CD4-positive, CD25-positive, alpha-beta regulatory T cell (primary cell): ENCODE measurements at regions not wholly inside any gene's neighbourhood (a gene's known extent, or its start where the extent isn't known, plus 50 kb on each side); places are given as distances from the start of the nearest gene placed in this dataset.

Experiments used
- ATAC-seq, 2 donors: fragments of 150-1000 bp; cut with Tn5 transposase; one replicate each; pipeline ENCODE4 v1.10.0; 2021; ENCODE audit warnings: low read depth in 2 of 2, moderate number of reproducible peaks in 2 of 2, moderate library complexity in 1 of 2
- DNase-seq, 3 donors: peaks; one replicate each; pipeline versions ENCODE4 v3.0.0 to v3.0.0-alpha.2; 2012 to 2022; ENCODE audit warnings: mixed read lengths in 1 of 3
- H3K27ac ChIP-seq: one replicate; pipeline ENCODE4 v1.7.0; 2013; ENCODE audit warnings: mild to moderate bottlenecking, low read length; ENCODE audit not compliant: insufficient read depth, poor library complexity, severe bottlenecking
- H3K27me3 ChIP-seq: one replicate; pipeline ENCODE4 v1.7.0; 2013; ENCODE audit warnings: low read length; ENCODE audit not compliant: control insufficient read depth, insufficient read depth
- H3K36me3 ChIP-seq: one replicate; pipeline ENCODE4 v1.7.0; 2013; ENCODE audit warnings: mild to moderate bottlenecking, low read length, moderate library complexity; ENCODE audit not compliant: control insufficient read depth, insufficient read depth
- H3K4me1 ChIP-seq: 2 replicates; pipeline ENCODE4 v1.7.0; 2013; ENCODE audit warnings: mild to moderate bottlenecking, low read length; ENCODE audit not compliant: insufficient read depth, control insufficient read depth, poor library complexity, severe bottlenecking
- H3K4me3 ChIP-seq: one replicate; pipeline ENCODE4 v1.7.0; 2013; ENCODE audit warnings: low read depth, mild to moderate bottlenecking, low read length, moderate library complexity
- H3K9me3 ChIP-seq, 2 experiments: 1 replicate in 1 of 2; 2 replicates in 1 of 2; pipeline ENCODE4 v1.7.0; 2013; ENCODE audit warnings: low read length in 2 of 2, mild to moderate bottlenecking in 1 of 2, moderate library complexity in 1 of 2; ENCODE audit not compliant: control insufficient read depth in 2 of 2
- H3K27ac Mint-ChIP-seq, 3 donors: one replicate each; pipeline ENCODE4 v1.8.0; 2020 to 2022; ENCODE audit warnings: mild to moderate bottlenecking in 3 of 3, mixed read lengths in 3 of 3, moderate library complexity in 2 of 3
- H3K27me3 Mint-ChIP-seq: one replicate; pipeline ENCODE4 v1.8.0; 2022; ENCODE audit warnings: mild to moderate bottlenecking, mixed read lengths
- H3K36me3 Mint-ChIP-seq: one replicate; pipeline ENCODE4 v1.8.0; 2020; ENCODE audit warnings: mixed read lengths
- H3K4me1 Mint-ChIP-seq, 4 donors: one replicate each; pipeline ENCODE4 v1.8.0; 2020 to 2022; ENCODE audit warnings: mixed read lengths in 4 of 4, mild to moderate bottlenecking in 1 of 4
- H3K4me3 Mint-ChIP-seq, 4 donors: one replicate each; pipeline ENCODE4 v1.8.0; 2020 to 2022; ENCODE audit warnings: mild to moderate bottlenecking in 4 of 4, mixed read lengths in 4 of 4, moderate library complexity in 3 of 4
- H3K9me3 Mint-ChIP-seq, 7 donors: one replicate each; pipeline ENCODE4 v1.8.0; 2020 to 2022; ENCODE audit warnings: mixed read lengths in 7 of 7, mild to moderate bottlenecking in 3 of 7, moderate library complexity in 2 of 7

DNA sequence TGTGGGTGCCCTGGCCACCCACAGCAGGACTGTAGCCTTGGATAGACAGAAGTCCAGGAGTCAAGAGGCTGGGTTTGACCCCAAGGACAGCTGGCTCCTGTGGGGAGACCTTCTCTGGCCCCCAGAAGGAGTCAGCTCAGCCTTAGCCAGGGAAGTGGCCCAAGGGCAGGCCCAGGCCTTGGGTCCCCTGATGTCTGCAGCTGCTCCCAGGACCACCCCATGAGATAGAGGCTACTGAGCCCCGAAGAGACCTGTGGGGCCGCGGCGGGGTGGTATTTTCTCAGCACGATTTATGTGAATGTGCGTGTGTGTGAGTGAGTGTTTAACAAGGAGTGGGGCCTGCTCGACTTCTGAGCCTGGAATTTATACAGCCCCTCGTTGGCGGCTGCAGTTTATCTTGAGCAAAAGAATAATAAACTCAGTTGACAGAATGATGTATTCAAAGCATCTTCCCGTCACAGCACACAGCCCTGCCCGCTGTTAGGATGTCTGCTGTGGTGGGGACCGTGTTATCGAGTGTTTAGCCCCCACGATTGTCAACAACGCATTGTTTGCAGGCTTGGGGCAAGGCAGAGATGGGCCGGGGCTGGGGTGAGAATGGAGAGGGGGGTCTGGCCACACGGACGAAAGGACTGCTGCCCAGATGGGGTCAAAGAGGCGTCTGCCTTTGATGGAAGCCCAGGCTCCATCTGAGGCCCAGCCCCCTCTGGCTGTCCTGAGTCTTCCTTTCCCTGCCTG lies 163.3 kb downstream of the VEGFA start:
- Mint-ChIP-seq H3K9me3 (no peaks in the 10 kb centered on the region), H3K4me3 (no peak overlapping the region), H3K4me1 (peaks cover 0 to 4% (median 1%) of the 10 kb centered on the region in 4 donors), H3K36me3 (no peaks in the 10 kb centered on the region), H3K27ac (no peak overlapping the region), H3K27me3 (peaks cover 4% of the 10 kb centered on the region)
- Histone ChIP-seq H3K4me3 (no peak overlapping the region), H3K36me3 (no peaks in the 10 kb centered on the region), H3K27ac (no peak overlapping the region), H3K4me1 (no peaks in the 10 kb centered on the region), H3K27me3 (no peaks in the 10 kb centered on the region), H3K9me3 (no peaks in the 10 kb centered on the region)
- DNase-seq (no peak), ATAC-seq (no peak)

- no peaks in the 10 kb centered on the region for H3K4me1 ChIP-seq
- no peaks in the 10 kb centered on the region for H3K9me3 ChIP-seq
- H3K36me3 ChIP-seq = no peaks in the 10 kb centered on the region
- H3K4me3 ChIP-seq = no peak overlapping the region
- no peak for ATAC-seq
- Mint-ChIP-seq H3K36me3 (no peaks in the 10 kb centered on the region), H3K27me3 (no peaks in the 10 kb centered on the region), H3K4me3 (no peak overlapping the region), H3K4me1 (peaks cover 0 to 12% (median 5%) of the 10 kb centered on the region in 4 donors), H3K9me3 (no peaks in the 10 kb centered on the region), H3K27ac (peak overlapping the region in 1 of 3 donors; percentile 43)
- no peaks in the 10 kb centered on the region for H3K27me3 ChIP-seq
- DNase-seq = no peak
- no peak overlapping the region for H3K27ac ChIP-seq
These were observed 162.5 kb downstream of the VEGFA start for GRCh38 chr6:43932259-43933147.

GRCh38 chr6:43931201-43931600 lies 161.2 kb downstream of the VEGFA start:
- Mint-ChIP-seq H3K36me3 (no peaks in the 10 kb centered on the region), H3K9me3 (no peaks in the 10 kb centered on the region), H3K4me3 (no peak overlapping the region), H3K27me3 (no peaks in the 10 kb centered on the region), H3K27ac (no peak overlapping the region), H3K4me1 (peaks cover 0 to 17% (median 7%) of the 10 kb centered on the region in 4 donors)
- Histone ChIP-seq H3K36me3 (no peaks in the 10 kb centered on the region), H3K4me3 (no peak overlapping the region), H3K9me3 (no peaks in the 10 kb centered on the region), H3K27ac (no peak overlapping the region), H3K4me1 (no peaks in the 10 kb centered on the region), H3K27me3 (no peaks in the 10 kb centered on the region)
- ATAC-seq (no peak), DNase-seq (no peak)

DNA sequence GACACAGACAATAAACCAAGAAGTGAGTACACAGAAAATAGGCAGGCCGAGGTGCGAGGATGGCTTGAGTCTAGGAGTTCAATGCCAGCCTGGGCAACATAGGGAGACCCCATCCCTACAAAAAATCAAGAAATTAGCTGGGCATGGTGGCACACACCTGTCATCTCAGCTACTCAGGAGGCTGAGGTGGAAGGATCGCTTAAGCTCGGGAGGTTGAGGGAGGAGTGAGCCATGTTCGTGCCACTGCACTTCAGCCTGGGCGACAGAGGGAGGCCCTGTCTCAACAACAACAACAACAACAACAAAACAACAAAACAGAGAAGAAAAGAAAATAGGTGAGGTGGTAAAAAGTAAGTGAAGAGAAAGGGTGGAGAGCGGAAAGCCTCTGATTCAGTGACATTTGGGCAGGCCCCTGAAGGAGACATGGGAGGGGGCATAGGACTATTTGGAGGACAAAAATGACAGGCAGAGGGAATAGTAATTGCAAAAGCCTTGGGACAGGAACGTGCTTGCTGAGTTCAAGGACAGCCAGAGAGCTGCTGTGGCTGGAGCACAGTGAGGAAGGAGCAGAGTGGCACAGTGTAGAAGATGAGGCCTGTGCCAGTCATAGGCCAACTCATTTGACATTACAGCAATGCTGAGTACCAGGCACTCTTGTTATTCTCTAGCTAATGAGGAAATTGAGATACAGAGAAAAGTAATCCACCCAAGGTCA lies 160.6 kb downstream of the VEGFA start:
- H3K27ac Mint-ChIP-seq = no peak overlapping the region
- H3K4me3 Mint-ChIP-seq = peak overlapping the region in 1 of 4 donors; percentile 66
- DNase-seq (no peak), ATAC-seq (no peak)
- H3K27me3 Mint-ChIP-seq = no peaks in the 10 kb centered on the region
- H3K36me3 ChIP-seq = no peaks in the 10 kb centered on the region
- H3K9me3 Mint-ChIP-seq = no peaks in the 10 kb centered on the region
- H3K27ac ChIP-seq = no peak overlapping the region
- H3K9me3 ChIP-seq = no peaks in the 10 kb centered on the region
- H3K4me1 ChIP-seq = no peaks in the 10 kb centered on the region
- no peak overlapping the region for H3K4me3 ChIP-seq
- peaks cover 0 to 19% (median 7%) of the 10 kb centered on the region in 4 donors for H3K4me1 Mint-ChIP-seq
- no peaks in the 10 kb centered on the region for H3K36me3 Mint-ChIP-seq
- no peaks in the 10 kb centered on the region for H3K27me3 ChIP-seq

- Mint-ChIP-seq H3K27ac (no peak overlapping the region), H3K4me3 (no peak overlapping the region), H3K4me1 (peaks cover 0 to 29% (median 10%) of the 10 kb centered on the region in 4 donors), H3K36me3 (no peaks in the 10 kb centered on the region), H3K27me3 (no peaks in the 10 kb centered on the region), H3K9me3 (no peaks in the 10 kb centered on the region)
- Histone ChIP-seq H3K27ac (no peak overlapping the region), H3K4me3 (no peak overlapping the region), H3K36me3 (no peaks in the 10 kb centered on the region), H3K27me3 (no peaks in the 10 kb centered on the region), H3K4me1 (peaks cover 2% of the 10 kb centered on the region), H3K9me3 (no peaks in the 10 kb centered on the region)
- no peak for ATAC-seq
- no peak for DNase-seq
These were observed 159.5 kb downstream of the VEGFA start for GRCh38 chr6:43929511-43929910.

DNA sequence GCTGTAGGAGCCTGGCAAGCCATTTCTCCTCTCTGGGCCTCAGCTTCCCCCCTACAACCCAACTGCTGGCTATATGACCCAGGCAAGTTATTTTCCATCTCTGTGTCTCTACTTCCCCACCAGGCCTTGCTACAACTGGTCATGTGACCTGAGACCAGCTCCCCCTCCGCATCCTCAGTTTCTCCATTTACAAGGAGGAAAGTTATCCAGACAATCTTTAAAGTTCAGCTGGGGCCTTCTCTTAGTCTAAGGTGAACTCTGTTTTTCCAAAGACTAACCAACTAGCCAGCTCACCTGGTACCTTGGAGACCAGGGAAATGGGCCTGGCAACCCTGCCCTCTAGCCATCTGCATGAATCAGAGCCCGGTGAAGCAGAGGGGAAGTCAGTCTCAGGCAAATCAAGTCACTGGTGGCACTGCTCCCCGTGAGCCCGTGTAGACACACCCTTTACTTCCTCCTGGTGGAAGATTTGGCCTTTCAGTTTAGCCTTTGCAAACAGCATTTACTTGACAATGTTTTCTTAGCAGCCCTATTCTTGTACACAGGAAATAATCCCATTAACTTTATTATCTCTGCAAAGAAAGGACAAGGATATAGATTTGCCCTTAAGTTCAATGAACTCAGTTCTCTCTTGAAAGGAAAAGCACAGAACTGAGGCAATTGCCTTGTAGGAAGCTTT lies 157.7 kb downstream of the VEGFA start:
- ATAC-seq (no peak), DNase-seq (peak in 1 of 3 donors; percentile 65)
- Histone ChIP-seq H3K9me3 (no peaks in the 10 kb centered on the region), H3K4me3 (no peak overlapping the region), H3K27me3 (no peaks in the 10 kb centered on the region), H3K27ac (no peak overlapping the region), H3K4me1 (peaks cover 16% of the 10 kb centered on the region), H3K36me3 (no peaks in the 10 kb centered on the region)
- H3K4me3 Mint-ChIP-seq = no peak overlapping the region
- H3K27me3 Mint-ChIP-seq = no peaks in the 10 kb centered on the region
- H3K4me1 Mint-ChIP-seq = peaks cover 0 to 46% (median 13%) of the 10 kb centered on the region in 4 donors
- no peaks in the 10 kb centered on the region for H3K36me3 Mint-ChIP-seq
- H3K27ac Mint-ChIP-seq = peak overlapping the region in 2 of 3 donors; percentile 11 to 53
- H3K9me3 Mint-ChIP-seq = peaks cover 0 to 2% (median 0%) of the 10 kb centered on the region in 7 donors
